WTC11 (cell line): ENCODE measurements at regions not wholly inside any gene's neighbourhood (a gene's known extent, or its start where the extent isn't known, plus 50 kb on each side); places are given as distances from the start of the nearest gene placed in this dataset.

Experiments
- ATAC-seq: fragments of 200-7000 bp; cut with Tn5 transposase; 2 replicates; pipeline ENCODE4 v1.10.0; 2021; ENCODE audit warnings: mild to moderate bottlenecking, moderate library complexity
- CTCF ChIA-PET: fragments of 300-600 bp; sonication (Branson Sonifier 250); formaldehyde crosslinking; loops from one replicate; lab custom pipeline; 2021; ENCODE audit warnings: antibody characterized with exemption; lab: Charles Lee
- POLR2A ChIA-PET: fragments of 350-600 bp; sonication (Branson Sonifier 250); formaldehyde crosslinking; loops from one replicate; lab custom pipeline; 2021; ENCODE audit warnings: antibody characterized with exemption; lab: Charles Lee
- DNase-seq: peaks from one replicate; pipeline ENCODE4 v3.0.0; 2021; ENCODE audit warnings: low spot score
- H3K27ac Mint-ChIP-seq: 2 replicates; pipeline ENCODE4 v1.8.0; 2021; ENCODE audit warnings: mixed read lengths
- H3K27me3 Mint-ChIP-seq: 2 replicates; pipeline ENCODE4 v1.8.0; 2021; ENCODE audit warnings: low read depth, mild to moderate bottlenecking, moderate library complexity, mixed read lengths
- H3K36me3 Mint-ChIP-seq: 2 replicates; pipeline ENCODE4 v1.8.0; 2021; ENCODE audit warnings: mixed read lengths
- H3K4me1 Mint-ChIP-seq: 2 replicates; pipeline ENCODE4 v1.8.0; 2022; ENCODE audit warnings: mixed read lengths
- H3K4me3 Mint-ChIP-seq: 2 replicates; pipeline ENCODE4 v1.8.0; 2021; ENCODE audit warnings: mild to moderate bottlenecking, moderate library complexity, mixed read lengths
- H3K9me3 Mint-ChIP-seq: 2 replicates; pipeline ENCODE4 v1.8.0; 2021; ENCODE audit warnings: mixed read lengths
- CREM ChIP-seq: sonication (generic); formaldehyde crosslinking; IDR thresholded peaks from 2 replicates; pipeline ENCODE4 v1.8.1; 2022; ENCODE audit warnings: mild to moderate bottlenecking, missing genetic modification reagents, moderate library complexity
- CTCF ChIP-seq: fragments of 200-600 bp; IDR thresholded peaks from 2 replicates; pipeline ENCODE4 v1.8.0; 2022; ENCODE audit warnings: antibody characterized with exemption
- ELF4 ChIP-seq: sonication (generic); formaldehyde crosslinking; IDR thresholded peaks from 2 replicates; pipeline ENCODE4 v1.8.1; 2022; ENCODE audit warnings: low read depth, mild to moderate bottlenecking, moderate library complexity, missing genetic modification reagents
- FOXP1 ChIP-seq: sonication (generic); formaldehyde crosslinking; IDR thresholded peaks from 2 replicates; pipeline ENCODE4 v1.8.0; 2022; ENCODE audit warnings: missing genetic modification reagents, mild to moderate bottlenecking, moderate library complexity, borderline replicate concordance
- GABPB1 ChIP-seq: sonication (generic); formaldehyde crosslinking; IDR thresholded peaks from 2 replicates; pipeline ENCODE4 v1.8.1; 2023; ENCODE audit warnings: mild to moderate bottlenecking, missing genetic modification reagents
- GTF2I ChIP-seq: fragments of 250-450 bp; sonication (Bioruptor Pico); conservative IDR thresholded peaks from 2 replicates; pipeline ENCODE4 v1.4.0; 2021; ENCODE audit warnings: mild to moderate bottlenecking
- KAT7 ChIP-seq: sonication (generic); formaldehyde crosslinking; IDR thresholded peaks from 2 replicates; pipeline ENCODE4 v1.8.1; 2023; ENCODE audit warnings: missing genetic modification reagents, mild to moderate bottlenecking, borderline replicate concordance
- MYBL2 ChIP-seq: sonication (generic); formaldehyde crosslinking; IDR thresholded peaks from 2 replicates; pipeline ENCODE4 v1.8.1; 2023; ENCODE audit warnings: mild to moderate bottlenecking, moderate library complexity, missing genetic modification reagents
- RELA ChIP-seq: sonication (generic); formaldehyde crosslinking; IDR thresholded peaks from 2 replicates; pipeline ENCODE4 v1.8.1; 2022; ENCODE audit warnings: missing genetic modification reagents, mild to moderate bottlenecking, borderline replicate concordance
- USF1 ChIP-seq: sonication (generic); formaldehyde crosslinking; IDR thresholded peaks from 2 replicates; pipeline ENCODE4 v1.8.0; 2022; ENCODE audit warnings: mild to moderate bottlenecking, missing genetic modification reagents
- ZNF281 ChIP-seq: sonication (generic); formaldehyde crosslinking; IDR thresholded peaks from 2 replicates; pipeline ENCODE4 v1.8.0; 2023; ENCODE audit warnings: mild to moderate bottlenecking, missing genetic modification reagents
- ZNF423 ChIP-seq: fragments of 250-450 bp; sonication (Bioruptor Pico); IDR thresholded peaks from 2 replicates; pipeline ENCODE4 v2.1.2; 2022; ENCODE audit warnings: mild to moderate bottlenecking, moderate library complexity
- TF ChIP-seq, protein P1 (sequence below): sonication (generic); formaldehyde crosslinking; IDR thresholded peaks from 2 replicates; pipeline ENCODE4 v1.8.0; 2022; ENCODE audit warnings: mild to moderate bottlenecking, missing genetic modification reagents
- TF ChIP-seq, protein P2 (sequence below): fragments of 250-450 bp; sonication (Bioruptor Pico); IDR thresholded peaks from 2 replicates; pipeline ENCODE4 v1.9.0; 2021; ENCODE audit warnings: mild to moderate bottlenecking, borderline replicate concordance
- TF ChIP-seq, protein P3 (sequence below): fragments of 250-450 bp; sonication (Bioruptor Pico); IDR thresholded peaks from 2 replicates; pipeline ENCODE4 v1.8.0; 2021; ENCODE audit warnings: mild to moderate bottlenecking
- TF ChIP-seq, protein P4 (sequence below): sonication (generic); formaldehyde crosslinking; conservative IDR thresholded peaks from 2 replicates; pipeline ENCODE4 v1.8.1; 2023; ENCODE audit warnings: mild to moderate bottlenecking, low read depth, missing genetic modification reagents, moderate library complexity

GRCh38 chr9:105146677-105147076, 97.8 kb upstream of the SLC44A1 start:
- DNase-seq (no peak), ATAC-seq (no peak)
- TF ChIP-seq USF1 (CRISPR knock-in tag), result no peak
- TF ChIP-seq ZNF281 (CRISPR knock-in tag), result no peak
- TF ChIP-seq KAT7 (CRISPR knock-in tag), result no peak
- TF ChIP-seq, protein P1, sequence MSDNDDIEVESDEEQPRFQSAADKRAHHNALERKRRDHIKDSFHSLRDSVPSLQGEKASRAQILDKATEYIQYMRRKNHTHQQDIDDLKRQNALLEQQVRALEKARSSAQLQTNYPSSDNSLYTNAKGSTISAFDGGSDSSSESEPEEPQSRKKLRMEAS (CRISPR knock-in tag), result no peak
- no peak for TF ChIP-seq MYBL2
- no peak for TF ChIP-seq CTCF
- TF ChIP-seq ZNF423 (CRISPR knock-in tag), result no peak
- no peak overlapping the region for H3K4me3 Mint-ChIP-seq
- H3K27me3 Mint-ChIP-seq, result no peaks in the 10 kb centered on the region; the same call in 1 of the 2 replicates
- no peaks in the 10 kb centered on the region for H3K9me3 Mint-ChIP-seq
- H3K4me1 Mint-ChIP-seq, result peaks cover 9% of the 10 kb centered on the region
- CTCF ChIA-PET, result no interaction called here
- H3K27ac Mint-ChIP-seq, result no peak overlapping the region
- POLR2A ChIA-PET, result no interaction called here
- no peaks in the 10 kb centered on the region for H3K36me3 Mint-ChIP-seq

GRCh38 chr9:105147110-105147871, 97.2 kb upstream of the SLC44A1 start:
- CTCF ChIA-PET, result no interaction called here
- ATAC-seq (no peak), DNase-seq (no peak)
- H3K27me3 Mint-ChIP-seq, result no peaks in the 10 kb centered on the region; the same call in 1 of the 2 replicates
- no peak overlapping the region for H3K4me3 Mint-ChIP-seq
- peaks cover 9% of the 10 kb centered on the region for H3K4me1 Mint-ChIP-seq
- H3K9me3 Mint-ChIP-seq, result no peaks in the 10 kb centered on the region
- no peak overlapping the region for H3K27ac Mint-ChIP-seq
- H3K36me3 Mint-ChIP-seq, result no peaks in the 10 kb centered on the region
- POLR2A ChIA-PET, result no interaction called here
- TF ChIP-seq ELF4 (CRISPR knock-in tag), result no peak
- no peak for TF ChIP-seq GTF2I (CRISPR knock-in tag)
- TF ChIP-seq FOXP1 (CRISPR knock-in tag), result no peak
- no peak for TF ChIP-seq ZNF281 (CRISPR knock-in tag)
- TF ChIP-seq, protein P2, sequence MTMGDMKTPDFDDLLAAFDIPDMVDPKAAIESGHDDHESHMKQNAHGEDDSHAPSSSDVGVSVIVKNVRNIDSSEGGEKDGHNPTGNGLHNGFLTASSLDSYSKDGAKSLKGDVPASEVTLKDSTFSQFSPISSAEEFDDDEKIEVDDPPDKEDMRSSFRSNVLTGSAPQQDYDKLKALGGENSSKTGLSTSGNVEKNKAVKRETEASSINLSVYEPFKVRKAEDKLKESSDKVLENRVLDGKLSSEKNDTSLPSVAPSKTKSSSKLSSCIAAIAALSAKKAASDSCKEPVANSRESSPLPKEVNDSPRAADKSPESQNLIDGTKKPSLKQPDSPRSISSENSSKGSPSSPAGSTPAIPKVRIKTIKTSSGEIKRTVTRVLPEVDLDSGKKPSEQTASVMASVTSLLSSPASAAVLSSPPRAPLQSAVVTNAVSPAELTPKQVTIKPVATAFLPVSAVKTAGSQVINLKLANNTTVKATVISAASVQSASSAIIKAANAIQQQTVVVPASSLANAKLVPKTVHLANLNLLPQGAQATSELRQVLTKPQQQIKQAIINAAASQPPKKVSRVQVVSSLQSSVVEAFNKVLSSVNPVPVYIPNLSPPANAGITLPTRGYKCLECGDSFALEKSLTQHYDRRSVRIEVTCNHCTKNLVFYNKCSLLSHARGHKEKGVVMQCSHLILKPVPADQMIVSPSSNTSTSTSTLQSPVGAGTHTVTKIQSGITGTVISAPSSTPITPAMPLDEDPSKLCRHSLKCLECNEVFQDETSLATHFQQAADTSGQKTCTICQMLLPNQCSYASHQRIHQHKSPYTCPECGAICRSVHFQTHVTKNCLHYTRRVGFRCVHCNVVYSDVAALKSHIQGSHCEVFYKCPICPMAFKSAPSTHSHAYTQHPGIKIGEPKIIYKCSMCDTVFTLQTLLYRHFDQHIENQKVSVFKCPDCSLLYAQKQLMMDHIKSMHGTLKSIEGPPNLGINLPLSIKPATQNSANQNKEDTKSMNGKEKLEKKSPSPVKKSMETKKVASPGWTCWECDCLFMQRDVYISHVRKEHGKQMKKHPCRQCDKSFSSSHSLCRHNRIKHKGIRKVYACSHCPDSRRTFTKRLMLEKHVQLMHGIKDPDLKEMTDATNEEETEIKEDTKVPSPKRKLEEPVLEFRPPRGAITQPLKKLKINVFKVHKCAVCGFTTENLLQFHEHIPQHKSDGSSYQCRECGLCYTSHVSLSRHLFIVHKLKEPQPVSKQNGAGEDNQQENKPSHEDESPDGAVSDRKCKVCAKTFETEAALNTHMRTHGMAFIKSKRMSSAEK (CRISPR knock-in tag), result no peak
- TF ChIP-seq GABPB1 (CRISPR knock-in tag), result no peak
- TF ChIP-seq, protein P3, sequence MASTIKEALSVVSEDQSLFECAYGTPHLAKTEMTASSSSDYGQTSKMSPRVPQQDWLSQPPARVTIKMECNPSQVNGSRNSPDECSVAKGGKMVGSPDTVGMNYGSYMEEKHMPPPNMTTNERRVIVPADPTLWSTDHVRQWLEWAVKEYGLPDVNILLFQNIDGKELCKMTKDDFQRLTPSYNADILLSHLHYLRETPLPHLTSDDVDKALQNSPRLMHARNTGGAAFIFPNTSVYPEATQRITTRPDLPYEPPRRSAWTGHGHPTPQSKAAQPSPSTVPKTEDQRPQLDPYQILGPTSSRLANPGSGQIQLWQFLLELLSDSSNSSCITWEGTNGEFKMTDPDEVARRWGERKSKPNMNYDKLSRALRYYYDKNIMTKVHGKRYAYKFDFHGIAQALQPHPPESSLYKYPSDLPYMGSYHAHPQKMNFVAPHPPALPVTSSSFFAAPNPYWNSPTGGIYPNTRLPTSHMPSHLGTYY (CRISPR knock-in tag), result no peak
- TF ChIP-seq, protein P4, sequence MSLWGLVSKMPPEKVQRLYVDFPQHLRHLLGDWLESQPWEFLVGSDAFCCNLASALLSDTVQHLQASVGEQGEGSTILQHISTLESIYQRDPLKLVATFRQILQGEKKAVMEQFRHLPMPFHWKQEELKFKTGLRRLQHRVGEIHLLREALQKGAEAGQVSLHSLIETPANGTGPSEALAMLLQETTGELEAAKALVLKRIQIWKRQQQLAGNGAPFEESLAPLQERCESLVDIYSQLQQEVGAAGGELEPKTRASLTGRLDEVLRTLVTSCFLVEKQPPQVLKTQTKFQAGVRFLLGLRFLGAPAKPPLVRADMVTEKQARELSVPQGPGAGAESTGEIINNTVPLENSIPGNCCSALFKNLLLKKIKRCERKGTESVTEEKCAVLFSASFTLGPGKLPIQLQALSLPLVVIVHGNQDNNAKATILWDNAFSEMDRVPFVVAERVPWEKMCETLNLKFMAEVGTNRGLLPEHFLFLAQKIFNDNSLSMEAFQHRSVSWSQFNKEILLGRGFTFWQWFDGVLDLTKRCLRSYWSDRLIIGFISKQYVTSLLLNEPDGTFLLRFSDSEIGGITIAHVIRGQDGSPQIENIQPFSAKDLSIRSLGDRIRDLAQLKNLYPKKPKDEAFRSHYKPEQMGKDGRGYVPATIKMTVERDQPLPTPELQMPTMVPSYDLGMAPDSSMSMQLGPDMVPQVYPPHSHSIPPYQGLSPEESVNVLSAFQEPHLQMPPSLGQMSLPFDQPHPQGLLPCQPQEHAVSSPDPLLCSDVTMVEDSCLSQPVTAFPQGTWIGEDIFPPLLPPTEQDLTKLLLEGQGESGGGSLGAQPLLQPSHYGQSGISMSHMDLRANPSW (CRISPR knock-in tag), result no peak
- TF ChIP-seq RELA (CRISPR knock-in tag), result no peak
- TF ChIP-seq CREM, result no peak
